Suprapubic skin (tissue), 4 donors: ENCODE measurements at regions not wholly inside any gene's neighbourhood (a gene's known extent, or its start where the extent isn't known, plus 50 kb on each side); places are given as distances from the start of the nearest gene placed in this dataset.

Experiments
- DNase-seq, 2 donors: peaks; one replicate each; pipeline ENCODE4 v3.0.0-alpha.2; 2019; ENCODE audit warnings: low spot score in 2 of 2
- H3K27ac ChIP-seq: fragments of 200-600 bp; sonication (generic); one replicate; pipeline ENCODE4 v1.5.1; 2019
- H3K27me3 ChIP-seq: fragments of 200-600 bp; sonication (generic); one replicate; pipeline ENCODE4 v1.5.1; 2019
- H3K36me3 ChIP-seq: fragments of 200-600 bp; sonication (generic); one replicate; pipeline ENCODE4 v1.5.1; 2019
- H3K4me1 ChIP-seq: fragments of 200-600 bp; sonication (generic); one replicate; pipeline ENCODE4 v1.5.1; 2019
- H3K4me3 ChIP-seq: fragments of 200-600 bp; sonication (generic); one replicate; pipeline ENCODE4 v1.5.1; 2019; ENCODE audit warnings: mild to moderate bottlenecking
- H3K9me3 ChIP-seq: fragments of 200-600 bp; sonication (generic); one replicate; pipeline ENCODE4 v1.5.1; 2019
- EP300 ChIP-seq: sonication (generic); formaldehyde crosslinking; IDR thresholded peaks from one replicate; pipeline ENCODE4 v1.6.1; 2017; ENCODE audit warnings: antibody characterized with exemption
- POLR2A ChIP-seq, 2 donors: fragments of 450-650 bp; IDR thresholded peaks; one replicate each; pipeline ENCODE4 v1.6.1; 2017; ENCODE audit warnings: antibody characterized with exemption in 2 of 2, mild to moderate bottlenecking in 2 of 2, moderate library complexity in 2 of 2
- POLR2AphosphoS5 ChIP-seq, 3 donors: sonication (generic); formaldehyde crosslinking; IDR thresholded peaks; one replicate each; pipeline ENCODE4 v1.6.1; 2017; ENCODE audit warnings: antibody characterized with exemption in 3 of 3
- WGBS: methylation state at CpG from one replicate; pipeline ENCODE4 v1.1.5; 2018; 5-methylcytosine and 5-hydroxymethylcytosine counted together
- TF ChIP-seq, protein P1 (sequence below), 2 donors: fragments of 200-600 bp in 1 of 2; fragments of 450-650 bp in 1 of 2; sonication (generic) in 1 of 2; IDR thresholded peaks; one replicate each; pipeline ENCODE4 v1.5.1; 2016 to 2019; ENCODE audit warnings: antibody characterized with exemption in 2 of 2, mild to moderate bottlenecking in 1 of 2, moderate library complexity in 1 of 2

GRCh38 chr10:5311617-5312016 lies 53.1 kb upstream of the UCN3 start:
- TF ChIP-seq POLR2AphosphoS5 (IDR thresholded peaks at IDR 0.05), result no peak
- no peak for TF ChIP-seq EP300
- TF ChIP-seq, protein P1, sequence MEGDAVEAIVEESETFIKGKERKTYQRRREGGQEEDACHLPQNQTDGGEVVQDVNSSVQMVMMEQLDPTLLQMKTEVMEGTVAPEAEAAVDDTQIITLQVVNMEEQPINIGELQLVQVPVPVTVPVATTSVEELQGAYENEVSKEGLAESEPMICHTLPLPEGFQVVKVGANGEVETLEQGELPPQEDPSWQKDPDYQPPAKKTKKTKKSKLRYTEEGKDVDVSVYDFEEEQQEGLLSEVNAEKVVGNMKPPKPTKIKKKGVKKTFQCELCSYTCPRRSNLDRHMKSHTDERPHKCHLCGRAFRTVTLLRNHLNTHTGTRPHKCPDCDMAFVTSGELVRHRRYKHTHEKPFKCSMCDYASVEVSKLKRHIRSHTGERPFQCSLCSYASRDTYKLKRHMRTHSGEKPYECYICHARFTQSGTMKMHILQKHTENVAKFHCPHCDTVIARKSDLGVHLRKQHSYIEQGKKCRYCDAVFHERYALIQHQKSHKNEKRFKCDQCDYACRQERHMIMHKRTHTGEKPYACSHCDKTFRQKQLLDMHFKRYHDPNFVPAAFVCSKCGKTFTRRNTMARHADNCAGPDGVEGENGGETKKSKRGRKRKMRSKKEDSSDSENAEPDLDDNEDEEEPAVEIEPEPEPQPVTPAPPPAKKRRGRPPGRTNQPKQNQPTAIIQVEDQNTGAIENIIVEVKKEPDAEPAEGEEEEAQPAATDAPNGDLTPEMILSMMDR (IDR thresholded peaks at IDR 0.05), result no peak
- TF ChIP-seq POLR2A (IDR thresholded peaks at IDR 0.05), result no peak
- no peaks in the 10 kb centered on the region for H3K4me1 ChIP-seq

DNA sequence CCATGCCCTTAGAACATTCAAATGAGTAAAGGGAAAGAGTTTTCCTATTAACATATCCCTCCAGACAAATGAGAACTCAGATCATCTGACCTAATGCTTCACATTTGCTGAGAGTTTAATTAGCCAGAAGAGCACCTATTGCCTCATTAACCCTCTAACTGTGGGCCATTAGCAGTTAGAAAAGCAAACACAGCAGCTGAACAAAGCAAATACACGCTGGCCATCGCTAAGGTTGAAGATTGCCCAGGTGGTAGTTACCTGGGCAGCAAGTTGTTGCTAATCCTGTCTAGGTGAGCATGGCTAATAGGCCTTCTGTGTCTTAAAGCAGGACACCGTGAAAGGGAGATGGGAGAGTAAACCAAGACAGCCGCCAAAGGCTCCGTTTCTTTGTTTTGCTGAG lies 49.9 kb upstream of the UCN3 start:
- H3K27ac ChIP-seq, result no peak overlapping the region
- no peaks in the 10 kb centered on the region for H3K9me3 ChIP-seq
- DNase-seq, result no peak
- no peaks in the 10 kb centered on the region for H3K27me3 ChIP-seq
- 90% methylated on average over 5 of the region's 5 CpGs for WGBS
- H3K36me3 ChIP-seq, result no peaks in the 10 kb centered on the region
- no peak overlapping the region for H3K4me3 ChIP-seq
- TF ChIP-seq POLR2AphosphoS5 (IDR thresholded peaks at IDR 0.05) (no peak), EP300 (no peak), POLR2A (IDR thresholded peaks at IDR 0.05) (no peak)
- TF ChIP-seq, protein P1 (IDR thresholded peaks at IDR 0.05), result no peak
- peaks cover 4% of the 10 kb centered on the region for H3K4me1 ChIP-seq

More at GRCh38 chr10:5311617-5312016, 53.1 kb upstream of the UCN3 start:
- Histone ChIP-seq H3K27ac (no peak overlapping the region), H3K27me3 (no peaks in the 10 kb centered on the region), H3K9me3 (no peaks in the 10 kb centered on the region), H3K4me3 (no peak overlapping the region), H3K36me3 (no peaks in the 10 kb centered on the region)
- no peak for DNase-seq
- WGBS, result 84% methylated on average over 1 of the region's 1 CpG
